GM19395 (cell line): ENCODE measurements at regions not wholly inside any gene's neighbourhood (a gene's known extent, or its start where the extent isn't known, plus 50 kb on each side); places are given as distances from the start of the nearest gene placed in this dataset.
A peak's percentile ranks its signal among the peaks of the same experiment; 100 is the strongest.

Source experiments
- ATAC-seq: cut with Tn5 transposase; IDR thresholded peaks from one replicate; pipeline ENCODE4 v1.9.1; 2021; ENCODE audit warnings: mild to moderate bottlenecking, moderate library complexity; ENCODE audit not compliant: unreplicated experiment

DNA sequence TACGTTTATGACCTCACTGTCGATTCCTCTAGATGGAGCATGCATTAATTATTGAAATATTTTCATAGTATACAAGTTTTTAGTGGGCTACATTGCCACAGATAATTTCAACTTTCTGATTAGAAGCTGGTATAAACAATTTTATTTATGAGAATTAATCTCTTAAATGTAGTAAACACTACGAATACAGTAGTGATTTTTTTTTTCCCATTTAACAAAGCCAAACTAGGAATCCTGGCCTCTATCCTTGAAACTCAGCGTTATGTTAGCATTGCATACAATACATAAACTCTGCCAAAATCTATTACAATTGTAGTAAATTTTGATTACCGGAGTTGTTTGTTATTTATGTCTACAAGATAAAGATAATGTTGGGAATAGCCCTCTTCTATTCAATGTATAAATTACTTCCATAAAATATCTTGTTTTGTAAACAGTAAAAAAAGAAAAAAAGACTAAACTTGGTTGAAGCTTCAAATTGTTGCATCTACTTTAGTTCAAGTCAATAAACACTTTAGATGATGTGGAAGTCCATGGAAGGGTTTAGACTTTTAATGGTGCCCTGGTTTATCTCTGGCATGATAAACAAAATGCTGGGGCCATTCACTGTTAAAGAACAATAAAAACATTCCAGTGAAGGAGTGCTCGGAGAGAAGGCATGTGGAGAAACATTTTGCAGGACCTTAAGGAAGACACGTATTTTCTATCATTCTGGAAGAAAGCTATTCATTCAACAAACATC, 77.3 kb upstream of the NR2F2 start:
- ATAC-seq = no peak

DNA sequence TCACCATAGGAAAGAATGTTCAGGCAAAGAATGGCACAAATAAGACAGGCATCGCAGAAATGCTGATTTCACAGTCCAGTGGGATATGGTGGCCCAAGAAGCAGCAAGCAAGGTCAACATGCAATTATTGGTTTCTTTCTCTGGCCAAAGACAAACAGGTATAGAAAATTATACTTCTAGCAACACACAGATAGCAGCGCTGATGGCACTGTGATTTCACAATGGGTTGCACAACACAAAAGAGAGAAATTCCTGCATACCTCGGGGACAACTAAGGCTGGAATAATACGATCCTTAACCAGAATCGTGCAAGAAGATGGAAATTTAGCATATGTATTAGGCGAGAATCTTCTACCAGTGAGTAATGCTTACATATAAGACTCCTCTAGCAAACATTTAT, 76.3 kb upstream of the NR2F2 start:
- no peak for ATAC-seq

- ATAC-seq = no peak
These were observed 74.9 kb upstream of the NR2F2 start for GRCh38 chr15:96255599-96255998.

DNA sequence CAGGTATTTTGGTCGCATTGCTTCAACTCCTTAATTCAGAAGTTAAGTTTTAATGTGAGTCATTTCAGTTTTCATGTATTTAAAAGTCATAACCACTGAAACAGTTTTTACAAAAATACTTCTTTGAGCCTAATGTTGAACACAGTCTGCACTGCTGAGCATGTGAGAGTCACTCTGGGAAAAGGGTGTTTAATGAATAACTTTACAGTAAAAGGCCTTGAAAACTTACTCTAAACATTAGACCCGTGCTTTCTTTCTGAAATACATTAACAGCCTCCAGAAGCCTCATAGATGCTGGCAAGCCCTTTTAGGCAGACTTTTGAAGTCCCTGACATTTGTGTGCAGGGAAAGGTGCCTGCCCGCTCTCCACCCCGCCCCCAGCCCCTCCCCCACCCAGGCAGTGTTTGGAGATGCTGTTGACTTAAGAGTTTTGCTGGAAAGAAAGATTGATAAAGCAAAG, 68.9 kb upstream of the NR2F2 start:
- peak; percentile 90 for ATAC-seq

- ATAC-seq = no peak
These were observed 68.4 kb upstream of the NR2F2 start for GRCh38 chr15:96262097-96262496.

GRCh38 chr15:96262549-96263489, 67.7 kb upstream of the NR2F2 start:
- ATAC-seq = no peak

- ATAC-seq = no peak
These were observed 66.1 kb upstream of the NR2F2 start for GRCh38 chr15:96264351-96264798.

- no peak for ATAC-seq
These were observed 65.5 kb upstream of the NR2F2 start for GRCh38 chr15:96264801-96265515.

DNA sequence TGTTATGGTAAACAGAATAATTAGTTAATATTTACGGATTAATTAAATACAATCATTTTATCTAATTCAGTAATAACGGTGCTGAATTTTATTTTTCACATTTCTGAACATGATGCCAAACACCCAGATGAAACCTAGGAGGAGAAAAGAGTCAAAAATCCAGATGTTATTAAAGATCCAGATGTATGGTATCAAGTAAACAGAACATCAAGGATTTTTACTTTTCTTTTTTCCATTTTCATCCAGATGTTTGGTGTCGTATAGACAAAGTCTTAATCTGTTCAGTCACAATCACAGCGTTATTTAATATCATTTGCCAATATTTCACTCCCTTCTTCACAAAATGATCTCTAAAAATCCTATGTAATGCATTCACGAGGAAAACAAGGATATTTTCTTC, 64.0 kb upstream of the NR2F2 start:
- ATAC-seq = no peak

- ATAC-seq = no peak
These were observed 63.0 kb upstream of the NR2F2 start for GRCh38 chr15:96267463-96267862.

DNA sequence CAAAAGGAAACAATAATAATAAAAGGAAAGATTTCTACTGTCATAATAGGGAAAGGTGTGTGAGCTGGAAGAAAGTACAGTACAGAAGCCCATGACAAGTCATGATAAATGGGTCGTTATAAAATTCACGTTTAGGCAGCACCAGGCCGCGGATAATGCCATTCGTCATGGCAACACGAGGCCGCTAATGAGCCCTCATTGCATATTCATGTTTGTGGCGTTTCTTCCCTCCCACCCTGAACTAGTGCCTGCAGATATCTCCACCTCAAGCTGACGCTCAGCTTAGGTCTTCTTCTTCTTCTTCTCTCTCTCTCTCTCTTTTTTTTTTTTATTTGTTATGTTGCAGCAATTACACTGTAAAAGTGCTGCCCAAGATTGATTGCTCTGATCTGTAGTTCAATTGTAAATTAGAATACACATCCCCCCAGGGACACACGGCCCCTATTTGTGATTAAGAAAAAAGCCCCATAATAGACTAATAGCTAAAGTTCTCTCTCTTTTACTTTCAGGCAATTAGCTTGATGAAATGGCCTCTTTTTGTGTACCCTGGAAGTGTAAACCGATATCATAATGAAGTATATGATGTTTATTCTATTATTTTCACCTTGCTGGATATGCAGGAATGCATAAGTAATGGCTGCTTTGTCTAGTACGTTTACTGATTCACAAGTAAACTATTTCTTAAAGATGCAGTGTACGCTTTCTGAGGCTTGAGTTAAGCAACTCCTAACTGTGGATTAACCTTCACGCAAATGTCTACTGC, 61.9 kb upstream of the NR2F2 start:
- no peak for ATAC-seq

GRCh38 chr15:96270581-96271172, 59.8 kb upstream of the NR2F2 start:
- no peak for ATAC-seq

DNA sequence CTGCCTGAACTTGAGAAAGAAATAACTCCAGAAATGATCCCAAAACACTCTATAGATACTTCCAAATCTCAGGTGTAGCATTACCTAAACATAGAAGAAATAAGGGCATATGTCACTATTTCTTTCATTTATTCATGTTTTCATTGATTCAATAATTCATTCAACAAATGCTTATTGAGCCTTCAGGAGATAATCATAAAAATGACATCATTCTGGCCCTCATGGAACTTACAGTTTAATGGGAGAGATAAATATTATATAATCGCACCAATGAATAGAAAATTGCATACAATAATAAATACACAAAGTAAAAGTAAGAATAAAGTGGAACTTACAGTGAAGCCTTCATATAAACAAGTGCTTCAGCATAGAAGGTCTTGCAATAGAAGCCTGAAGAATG, 58.1 kb upstream of the NR2F2 start:
- ATAC-seq = no peak

DNA sequence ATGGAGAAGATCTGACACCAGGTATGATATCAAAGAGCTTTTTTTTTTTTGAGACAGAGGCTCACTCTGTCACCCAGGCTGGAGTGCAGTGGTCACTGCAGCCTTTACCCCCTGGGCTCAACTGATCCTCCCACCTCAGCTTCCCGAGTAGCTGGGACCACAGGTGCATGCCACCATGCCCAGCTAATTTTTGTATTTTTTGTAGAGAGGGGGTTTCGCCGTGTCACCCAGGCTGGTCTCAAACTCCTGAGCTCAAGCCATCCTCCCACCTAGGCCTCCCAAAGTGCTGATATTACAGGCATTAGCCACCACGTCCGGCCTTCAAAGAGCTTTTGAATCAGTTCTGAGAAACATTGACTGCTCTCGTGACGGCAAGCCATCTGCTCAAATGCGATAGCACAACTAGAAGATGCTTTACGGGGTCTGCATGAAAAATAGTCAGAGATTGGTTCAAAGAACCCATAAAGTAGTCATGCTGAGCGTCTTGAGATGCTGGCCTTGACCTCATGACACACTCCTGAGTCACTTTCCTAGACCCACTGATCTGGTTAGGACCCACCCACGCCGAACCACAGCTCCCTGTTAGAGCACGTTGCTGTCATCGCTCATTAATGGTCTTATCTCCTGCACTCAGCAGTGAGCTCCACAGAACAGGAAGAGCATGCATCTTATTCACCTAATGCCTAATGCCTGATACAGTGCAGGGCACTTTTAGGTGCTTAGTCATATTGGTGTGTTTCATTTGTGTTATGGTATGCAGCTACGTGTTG, 57.0 kb upstream of the NR2F2 start:
- ATAC-seq = no peak

- no peak for ATAC-seq
These were observed 56.4 kb upstream of the NR2F2 start for GRCh38 chr15:96274087-96274440.

GRCh38 chr15:96274698-96275097, 55.8 kb upstream of the NR2F2 start:
- ATAC-seq = no peak

GRCh38 chr15:96276438-96277210, 53.9 kb upstream of the NR2F2 start:
- no peak for ATAC-seq
